H1 (cell line): ENCODE measurements at regions not wholly inside any gene's neighbourhood (a gene's known extent, or its start where the extent isn't known, plus 50 kb on each side); places are given as distances from the start of the nearest gene placed in this dataset.

Source experiments
- CTCF ChIA-PET: fragments of 300-600 bp; sonication (Branson Sonifier 250); formaldehyde crosslinking; loops from one replicate; lab custom pipeline; 2021; ENCODE audit not compliant: partially characterized antibody; lab: Charles Lee
- POLR2A ChIA-PET: fragments of 300-600 bp; sonication (Branson Sonifier 250); formaldehyde crosslinking; loops from one replicate; lab custom pipeline; 2021; ENCODE audit warnings: inconsistent platforms; ENCODE audit not compliant: partially characterized antibody; lab: Charles Lee
- DNase-seq, 2 experiments: peaks; one replicate each; pipeline versions ENCODE4 v3.0.0 to v3.0.0-alpha.2; 2010 to 2022; ENCODE audit warnings: low spot score in 2 of 2, low read depth in 1 of 2, mixed read lengths in 1 of 2
- FAIRE-seq: peaks from 2 replicates; lab custom pipeline; 2011; peaks lifted over from hg19 to GRCh38; lab: Jason Lieb, UNC
- H2AFZ ChIP-seq: 2 replicates; pipeline ENCODE4 v1.8.1; 2012; ENCODE audit warnings: low read length, inconsistent platforms
- H2AK5ac ChIP-seq: 2 replicates; pipeline ENCODE4 v1.6.1; 2013; ENCODE audit warnings: low read depth, low read length
- H2BK120ac ChIP-seq: replicated peaks from 2 replicates; pipeline ENCODE3; 2013; ENCODE audit warnings: low read depth, low read length, inconsistent platforms
- H2BK12ac ChIP-seq: 2 replicates; pipeline ENCODE4 v1.6.1; 2013; ENCODE audit warnings: low read depth, low read length
- H2BK15ac ChIP-seq: 2 replicates; pipeline ENCODE4 v1.6.1; 2013; ENCODE audit warnings: low read length
- H2BK20ac ChIP-seq: 2 replicates; pipeline ENCODE4 v1.6.1; 2013; ENCODE audit warnings: low read length
- H2BK5ac ChIP-seq: 2 replicates; pipeline ENCODE4 v1.6.1; 2013; ENCODE audit warnings: low read depth, low read length
- H3K14ac ChIP-seq: 2 replicates; pipeline ENCODE4 v1.6.1; 2013; ENCODE audit warnings: inconsistent platforms; ENCODE audit not compliant: insufficient read length
- H3K18ac ChIP-seq: 2 replicates; pipeline ENCODE4 v1.6.1; 2013; ENCODE audit warnings: low read length; ENCODE audit errors: extremely low read depth
- H3K23ac ChIP-seq: 2 replicates; pipeline ENCODE4 v1.6.1; 2013; ENCODE audit warnings: inconsistent platforms; ENCODE audit not compliant: insufficient read length
- H3K23me2 ChIP-seq: 2 replicates; pipeline ENCODE4 v1.6.1; 2013; ENCODE audit warnings: low read depth, low read length
- H3K27ac ChIP-seq: 2 replicates; pipeline ENCODE4 v1.6.1; 2011; ENCODE audit warnings: low read depth, low read length, inconsistent platforms
- H3K27me3 ChIP-seq, 4 experiments: replicated peaks in 1 of 4; 1 replicate in 1 of 4; 2 replicates in 3 of 4; pipeline versions ENCODE4 v1.6.1 to v1.8.1; 2011 to 2013; ENCODE audit warnings: low read length in 3 of 4, mild to moderate bottlenecking in 3 of 4, inconsistent platforms in 2 of 4, mixed read lengths in 2 of 4, moderate library complexity in 1 of 4; ENCODE audit not compliant: control insufficient read depth in 3 of 4, insufficient read depth in 3 of 4; ENCODE audit errors: extremely low read depth in 1 of 4
- H3K36me3 ChIP-seq, 4 experiments: 2 replicates each; pipeline versions ENCODE4 v1.6.1 to v1.8.1; 2011 to 2013; ENCODE audit warnings: mild to moderate bottlenecking in 4 of 4, low read length in 3 of 4, moderate library complexity in 2 of 4, control low read depth in 1 of 4, inconsistent platforms in 1 of 4; ENCODE audit not compliant: insufficient read depth in 4 of 4, control insufficient read depth in 2 of 4
- H3K4ac ChIP-seq: replicated peaks from 2 replicates; pipeline ENCODE3; 2013; ENCODE audit warnings: low read length, low read depth, mixed read lengths, inconsistent platforms; ENCODE audit not compliant: insufficient read length
- H3K4me1 ChIP-seq, 4 experiments: replicated peaks in 1 of 4; 1 replicate in 1 of 4; 2 replicates in 3 of 4; pipeline versions ENCODE4 v1.6.1 to v1.8.1; 2011 to 2013; ENCODE audit warnings: low read length in 3 of 4, inconsistent platforms in 2 of 4, mixed read lengths in 1 of 4; ENCODE audit not compliant: insufficient read depth in 4 of 4, control insufficient read depth in 3 of 4
- H3K4me2 ChIP-seq, 2 experiments: 2 replicates each; pipeline versions ENCODE4 v1.6.1 to v1.8.1; 2011 to 2013; ENCODE audit warnings: low read depth in 2 of 2, low read length in 2 of 2, control low read depth in 1 of 2, inconsistent platforms in 1 of 2, mild to moderate bottlenecking in 1 of 2; ENCODE audit not compliant: insufficient read depth in 1 of 2
- H3K4me3 ChIP-seq, 4 experiments: fragments of 200-600, 300-600 bp in 1 of 4; sonication (generic), shearing (Covaris generic), sonication (Bioruptor Twin) in 1 of 4; 2 replicates each; pipeline versions ENCODE4 v1.5.1 to v1.8.1; 2011 to 2016; ENCODE audit warnings: low read length in 4 of 4, low read depth in 3 of 4, control low read depth in 2 of 4, inconsistent platforms in 2 of 4, mild to moderate bottlenecking in 2 of 4, mixed read lengths in 1 of 4, moderate library complexity in 1 of 4; ENCODE audit not compliant: insufficient read depth in 2 of 4; ENCODE audit errors: extremely low read depth in 1 of 4
- H3K56ac ChIP-seq: replicated peaks from 2 replicates; pipeline ENCODE3; 2013; ENCODE audit warnings: low read depth, mild to moderate bottlenecking, mixed read lengths, low read length, inconsistent platforms; ENCODE audit not compliant: insufficient read length
- H3K79me1 ChIP-seq: 2 replicates; pipeline ENCODE4 v1.6.1; 2013; ENCODE audit warnings: low read depth, low read length, control low read depth
- H3K79me2 ChIP-seq, 2 experiments: 2 replicates each; pipeline versions ENCODE4 v1.6.1 to v1.8.1; 2012 to 2013; ENCODE audit warnings: low read length in 2 of 2, mild to moderate bottlenecking in 2 of 2, inconsistent platforms in 1 of 2; ENCODE audit not compliant: insufficient read depth in 2 of 2, control insufficient read depth in 1 of 2
- H3K9ac ChIP-seq, 4 experiments: replicated peaks in 1 of 4; 1 replicate in 1 of 4; 2 replicates in 3 of 4; pipeline versions ENCODE4 v1.6.1 to v1.8.1; 2011 to 2013; ENCODE audit warnings: low read depth in 3 of 4, low read length in 3 of 4, control low read depth in 2 of 4, mild to moderate bottlenecking in 2 of 4, moderate library complexity in 2 of 4, inconsistent platforms in 1 of 4; ENCODE audit errors: extremely low read depth in 1 of 4
- H3K9me3 ChIP-seq, 2 experiments: 2 replicates each; pipeline versions ENCODE4 v1.6.1 to v1.8.1; 2012 to 2013; ENCODE audit warnings: mild to moderate bottlenecking in 2 of 2, moderate library complexity in 2 of 2, control low read depth in 1 of 2, inconsistent platforms in 1 of 2, low read depth in 1 of 2, low read length in 1 of 2, mixed read lengths in 1 of 2; ENCODE audit not compliant: insufficient read depth in 2 of 2
- H4K20me1 ChIP-seq, 2 experiments: replicated peaks in 1 of 2; 2 replicates each; pipeline versions ENCODE3 to v1.8.1; 2011 to 2013; ENCODE audit warnings: inconsistent platforms in 2 of 2, low read length in 2 of 2, mild to moderate bottlenecking in 1 of 2; ENCODE audit not compliant: insufficient read depth in 2 of 2, control insufficient read depth in 1 of 2
- H4K5ac ChIP-seq: 2 replicates; pipeline ENCODE4 v1.6.1; 2013; ENCODE audit warnings: low read length, low read depth, mixed read lengths, inconsistent platforms; ENCODE audit not compliant: insufficient read length
- H4K8ac ChIP-seq: 2 replicates; pipeline ENCODE4 v1.8.0; 2013; ENCODE audit warnings: mild to moderate bottlenecking, moderate library complexity, low read length, inconsistent platforms; ENCODE audit not compliant: insufficient read depth; ENCODE audit errors: extremely low read depth
- H4K91ac ChIP-seq: replicated peaks from 2 replicates; pipeline ENCODE3; 2013; ENCODE audit warnings: low read length, mixed read lengths, inconsistent platforms; ENCODE audit not compliant: insufficient read length
- ASH2L ChIP-seq: fragments of 200-600, 300-600 bp; sonication (generic); IDR thresholded peaks from one replicate; pipeline ENCODE4 v1.7.1; 2017; ENCODE audit warnings: low read length
- BCL11A ChIP-seq, 2 experiments: IDR thresholded peaks; one replicate each; pipeline ENCODE4 v1.6.1; 2011; ENCODE audit warnings: low read depth in 2 of 2, low read length in 2 of 2, mild to moderate bottlenecking in 2 of 2
- BRCA1 ChIP-seq: IDR thresholded peaks from 2 replicates; pipeline ENCODE4 v1.6.1; 2012; ENCODE audit warnings: low read depth, low read length, improper control_type of control experiment
- CBX5 ChIP-seq: fragments of 300-800, 300-1000 bp; sonication (generic); IDR thresholded peaks from 2 replicates; pipeline ENCODE4 v1.7.1; 2016; ENCODE audit warnings: antibody characterized with exemption, low read length, low read depth
- GTF2F1 ChIP-seq: IDR thresholded peaks from 2 replicates; pipeline ENCODE4 v1.6.1; 2012; ENCODE audit warnings: low read depth, low read length, improper control_type of control experiment, borderline replicate concordance
- KDM1A ChIP-seq: fragments of 200-600, 300-600 bp; sonication (generic); IDR thresholded peaks from 2 replicates; pipeline ENCODE4 v1.7.1; 2016; ENCODE audit warnings: mild to moderate bottlenecking, low read length, borderline replicate concordance
- MAX ChIP-seq: IDR thresholded peaks from 2 replicates; pipeline ENCODE4 v1.6.1; 2012; ENCODE audit warnings: inconsistent platforms
- RNF2 ChIP-seq: fragments of 200-900, 300-1000 bp; sonication (generic); IDR thresholded peaks from 2 replicates; pipeline ENCODE4 v1.7.1; 2016; ENCODE audit warnings: borderline replicate concordance, low read depth, mild to moderate bottlenecking, antibody characterized with exemption, low read length; ENCODE audit not compliant: poor library complexity, severe bottlenecking; ENCODE audit errors: missing control alignments
- SIRT6 ChIP-seq: IDR thresholded peaks from one replicate; pipeline ENCODE4 v1.7.1; 2012; ENCODE audit warnings: low read length, inconsistent platforms
- SP4 ChIP-seq: IDR thresholded peaks from 2 replicates; pipeline ENCODE4 v1.6.1; 2012; ENCODE audit warnings: low read length, inconsistent platforms
- TAF1 ChIP-seq: IDR thresholded peaks from 2 replicates; pipeline ENCODE4 v1.6.1; 2011; ENCODE audit warnings: mild to moderate bottlenecking, low read depth, low read length
- USF2 ChIP-seq: IDR thresholded peaks from 2 replicates; pipeline ENCODE4 v1.6.1; 2011; ENCODE audit warnings: low read length, improper control_type of control experiment
- WGBS, 2 experiments: shearing (Covaris generic) in 1 of 2; methylation state at CpG; one replicate each; pipeline versions ENCODE4 v1.1.6 to v1.1.7; 2013 to 2015; ENCODE audit warnings: low lambda C conversion rate in 2 of 2, mixed read lengths in 2 of 2, inconsistent platforms in 1 of 2, low coverage in 1 of 2, missing lambda C conversion rate in 1 of 2; ENCODE audit not compliant: insufficient replicate concordance in 2 of 2, insufficient coverage in 1 of 2, insufficient read length in 1 of 2; ENCODE audit errors: extremely low coverage in 1 of 2, missing lambda C conversion rate in 1 of 2; 5-methylcytosine and 5-hydroxymethylcytosine counted together

- ChIA-PET POLR2A (no interaction called here), CTCF (no interaction called here)
- no peaks in the 10 kb centered on the region for H3K79me2 ChIP-seq
- no peak overlapping the region for H4K91ac ChIP-seq
- H3K23ac ChIP-seq, result no peak overlapping the region
- no peak overlapping the region for H3K4me2 ChIP-seq
- H4K8ac ChIP-seq, result no peak overlapping the region
- no peak overlapping the region for H2AFZ ChIP-seq
- WGBS, 2 experiments, result 83% methylated on average over 2 of the region's 2 CpGs; no CpG with 5 or more reads in 1 of the 2 experiments
- H2AK5ac ChIP-seq, result no peak overlapping the region
- no peaks in the 10 kb centered on the region for H3K9me3 ChIP-seq
- no peaks in the 10 kb centered on the region for H3K27me3 ChIP-seq
- no peak overlapping the region for H3K14ac ChIP-seq
- no peak overlapping the region for H3K18ac ChIP-seq
- no peak for TF ChIP-seq SP4
- TF ChIP-seq SIRT6, result no peak
- TF ChIP-seq CBX5, result no peak
- TF ChIP-seq RNF2, result no peak
- TF ChIP-seq USF2, result no peak
- TF ChIP-seq TAF1, result no peak
- no peak for TF ChIP-seq GTF2F1
- no peak for TF ChIP-seq MAX
- TF ChIP-seq BCL11A (IDR thresholded peaks at IDR 0.05; ENCODE audit: low read depth in 2 of 2, low read length in 2 of 2), result no peak
- TF ChIP-seq KDM1A, result no peak
- TF ChIP-seq ASH2L, result no peak
- no peak for TF ChIP-seq BRCA1
- FAIRE-seq, result no peak
- no peak overlapping the region for H4K5ac ChIP-seq
- no peak overlapping the region for H3K56ac ChIP-seq
- no peak overlapping the region for H3K4me3 ChIP-seq
- no peak overlapping the region for H2BK15ac ChIP-seq
- no peak overlapping the region for H3K4ac ChIP-seq
- peaks cover 2% of the 10 kb centered on the region; the same call in 1 of the 2 replicates for H3K23me2 ChIP-seq
- H3K27ac ChIP-seq, result no peak overlapping the region
- H3K4me1 ChIP-seq, result peaks cover 2 to 6% (median 5%) of the 10 kb centered on the region in 4 experiments; a peak in 5 of 7 replicates
- H3K79me1 ChIP-seq, result no peaks in the 10 kb centered on the region
- no peak overlapping the region for H2BK5ac ChIP-seq
- no peak overlapping the region for H2BK120ac ChIP-seq
- DNase-seq, result no peak
- H2BK20ac ChIP-seq, result no peak overlapping the region
- no peaks in the 10 kb centered on the region for H4K20me1 ChIP-seq
- no peak overlapping the region for H3K9ac ChIP-seq
- H2BK12ac ChIP-seq, result no peak overlapping the region
- no peaks in the 10 kb centered on the region for H3K36me3 ChIP-seq
These were observed 134.5 kb upstream of the CWC22 start for GRCh38 chr2:180141600-180141999.
